SK-N-SH treated with all-trans-retinoic acid at 6 μM for 48 hours (cell line): ENCODE measurements at regions not wholly inside any gene's neighbourhood (a gene's known extent, or its start where the extent isn't known, plus 50 kb on each side); places are given as distances from the start of the nearest gene placed in this dataset.

Source experiments
- ATAC-seq: fragments of 200-7000 bp; cut with Tn5 transposase; 3 replicates; pipeline ENCODE4 v1.9.1; 2020; ENCODE audit warnings: mild to moderate bottlenecking, moderate library complexity
- ARNTL ChIP-seq: fragments of 450-650 bp; formaldehyde crosslinking; IDR thresholded peaks from 2 replicates; pipeline ENCODE4 v1.5.0; 2020; ENCODE audit warnings: low read depth, mild to moderate bottlenecking, moderate library complexity, borderline replicate concordance
- BACH2 ChIP-seq: fragments of 250-450 bp; sonication (Bioruptor Pico); IDR thresholded peaks from 2 replicates; pipeline ENCODE4 v1.9.0; 2021; ENCODE audit warnings: mild to moderate bottlenecking, borderline replicate concordance
- CSDC2 ChIP-seq: fragments of 250-450 bp; sonication (Bioruptor Pico); IDR thresholded peaks from 2 replicates; pipeline ENCODE4 v1.5.0; 2020; ENCODE audit warnings: mild to moderate bottlenecking, moderate library complexity
- ESRRG ChIP-seq: fragments of 250-450 bp; sonication (Bioruptor Pico); IDR thresholded peaks from 2 replicates; pipeline ENCODE4 v1.6.1; 2021; ENCODE audit warnings: mild to moderate bottlenecking
- GLIS3 ChIP-seq: fragments of 250-450 bp; sonication (Bioruptor Pico); IDR thresholded peaks from 2 replicates; pipeline ENCODE4 v1.5.0; 2020; ENCODE audit warnings: mild to moderate bottlenecking, moderate library complexity
- ISL1 ChIP-seq: fragments of 250-450 bp; sonication (Bioruptor Pico); IDR thresholded peaks from 2 replicates; pipeline ENCODE4 v2.1.2; 2022; ENCODE audit warnings: mild to moderate bottlenecking, moderate library complexity
- OSR1 ChIP-seq: fragments of 250-450 bp; sonication (Bioruptor Pico); IDR thresholded peaks from 2 replicates; pipeline ENCODE4 v1.8.0; 2022; ENCODE audit warnings: moderate library complexity, mild to moderate bottlenecking, inconsistent platforms
- PPARA ChIP-seq: fragments of 250-450 bp; sonication (Bioruptor Pico); IDR thresholded peaks from 2 replicates; pipeline ENCODE4 v1.5.0; 2020; ENCODE audit warnings: mild to moderate bottlenecking, borderline replicate concordance
- RARB ChIP-seq: fragments of 250-450 bp; sonication (Bioruptor Pico); IDR thresholded peaks from 2 replicates; pipeline ENCODE4 v1.8.0; 2021; ENCODE audit warnings: mild to moderate bottlenecking, moderate library complexity
- SNAI2 ChIP-seq: fragments of 250-450 bp; sonication (Bioruptor Pico); IDR thresholded peaks from 2 replicates; pipeline ENCODE4 v1.5.0; 2020; ENCODE audit warnings: mild to moderate bottlenecking, moderate library complexity
- TCF4 ChIP-seq: fragments of 250-450 bp; sonication (Bioruptor Pico); IDR thresholded peaks from 2 replicates; pipeline ENCODE4 v1.8.0; 2021; ENCODE audit warnings: mild to moderate bottlenecking, moderate library complexity, borderline replicate concordance
- ZC3H10 ChIP-seq: fragments of 250-450 bp; sonication (Bioruptor Pico); IDR thresholded peaks from 2 replicates; pipeline ENCODE4 v1.5.1; 2021; ENCODE audit warnings: mild to moderate bottlenecking, moderate library complexity
- ZFP3 ChIP-seq: fragments of 250-450 bp; sonication (Bioruptor Pico); IDR thresholded peaks from 2 replicates; pipeline ENCODE4 v1.5.0; 2020; ENCODE audit warnings: mild to moderate bottlenecking, moderate library complexity
- ZFP30 ChIP-seq: fragments of 450-650 bp; formaldehyde crosslinking; IDR thresholded peaks from 2 replicates; pipeline ENCODE4 v1.5.0; 2022; ENCODE audit warnings: mild to moderate bottlenecking, moderate library complexity
- ZNF565 ChIP-seq: fragments of 450-650 bp; formaldehyde crosslinking; conservative IDR thresholded peaks from 2 replicates; pipeline ENCODE4 v1.5.0; 2020; ENCODE audit warnings: low read depth, mild to moderate bottlenecking, moderate library complexity
- ZNF8 ChIP-seq: fragments of 450-650 bp; formaldehyde crosslinking; IDR thresholded peaks from 2 replicates; pipeline ENCODE4 v1.5.0; 2020; ENCODE audit warnings: mild to moderate bottlenecking, moderate library complexity
- TF ChIP-seq, protein P1 (sequence below): fragments of 250-450 bp; sonication (Bioruptor Pico); IDR thresholded peaks from 2 replicates; pipeline ENCODE4 v1.5.0; 2020; ENCODE audit warnings: mild to moderate bottlenecking, moderate library complexity
- TF ChIP-seq, protein P2 (sequence below): fragments of 250-450 bp; sonication (Bioruptor Pico); IDR thresholded peaks from 2 replicates; pipeline ENCODE4 v1.5.1; 2021; ENCODE audit warnings: mild to moderate bottlenecking, moderate library complexity
- TF ChIP-seq, protein P3 (sequence below): fragments of 250-450 bp; sonication (Bioruptor Pico); IDR thresholded peaks from 2 replicates; pipeline ENCODE4 v1.5.1; 2020; ENCODE audit warnings: low read depth, mild to moderate bottlenecking, moderate library complexity

DNA sequence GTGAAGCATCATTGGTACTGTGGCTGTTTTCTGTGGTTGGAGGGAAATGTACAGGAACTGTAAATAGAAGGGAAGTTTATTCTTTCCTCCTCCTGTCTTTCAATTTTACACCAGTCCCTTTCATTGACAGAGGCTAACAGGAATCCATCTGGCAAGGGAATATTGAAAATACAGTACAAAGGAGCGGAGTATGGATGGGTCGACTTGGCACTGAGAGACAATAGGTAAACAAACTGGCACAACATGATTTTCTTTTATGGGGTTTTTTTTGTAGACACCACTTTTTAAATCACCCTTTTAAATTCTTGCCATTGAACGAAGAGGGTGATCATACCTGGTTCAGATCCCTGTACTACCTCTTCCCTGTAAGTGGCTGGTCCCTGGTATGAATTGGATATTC lies 341.3 kb downstream of the RWDD3 start (continued):
- TF ChIP-seq, protein P1, sequence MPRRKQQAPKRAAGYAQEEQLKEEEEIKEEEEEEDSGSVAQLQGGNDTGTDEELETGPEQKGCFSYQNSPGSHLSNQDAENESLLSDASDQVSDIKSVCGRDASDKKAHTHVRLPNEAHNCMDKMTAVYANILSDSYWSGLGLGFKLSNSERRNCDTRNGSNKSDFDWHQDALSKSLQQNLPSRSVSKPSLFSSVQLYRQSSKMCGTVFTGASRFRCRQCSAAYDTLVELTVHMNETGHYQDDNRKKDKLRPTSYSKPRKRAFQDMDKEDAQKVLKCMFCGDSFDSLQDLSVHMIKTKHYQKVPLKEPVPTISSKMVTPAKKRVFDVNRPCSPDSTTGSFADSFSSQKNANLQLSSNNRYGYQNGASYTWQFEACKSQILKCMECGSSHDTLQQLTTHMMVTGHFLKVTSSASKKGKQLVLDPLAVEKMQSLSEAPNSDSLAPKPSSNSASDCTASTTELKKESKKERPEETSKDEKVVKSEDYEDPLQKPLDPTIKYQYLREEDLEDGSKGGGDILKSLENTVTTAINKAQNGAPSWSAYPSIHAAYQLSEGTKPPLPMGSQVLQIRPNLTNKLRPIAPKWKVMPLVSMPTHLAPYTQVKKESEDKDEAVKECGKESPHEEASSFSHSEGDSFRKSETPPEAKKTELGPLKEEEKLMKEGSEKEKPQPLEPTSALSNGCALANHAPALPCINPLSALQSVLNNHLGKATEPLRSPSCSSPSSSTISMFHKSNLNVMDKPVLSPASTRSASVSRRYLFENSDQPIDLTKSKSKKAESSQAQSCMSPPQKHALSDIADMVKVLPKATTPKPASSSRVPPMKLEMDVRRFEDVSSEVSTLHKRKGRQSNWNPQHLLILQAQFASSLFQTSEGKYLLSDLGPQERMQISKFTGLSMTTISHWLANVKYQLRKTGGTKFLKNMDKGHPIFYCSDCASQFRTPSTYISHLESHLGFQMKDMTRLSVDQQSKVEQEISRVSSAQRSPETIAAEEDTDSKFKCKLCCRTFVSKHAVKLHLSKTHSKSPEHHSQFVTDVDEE (CRISPR knock-in tag), result no peak
- TF ChIP-seq ZFP3 (CRISPR knock-in tag) (no peak), PPARA (CRISPR knock-in tag) (no peak), ZC3H10 (CRISPR knock-in tag) (no peak), RARB (no peak)

- no peak for ATAC-seq
Measured at GRCh38 chr1:95578462-95578861, 344.5 kb downstream of the RWDD3 start.

DNA sequence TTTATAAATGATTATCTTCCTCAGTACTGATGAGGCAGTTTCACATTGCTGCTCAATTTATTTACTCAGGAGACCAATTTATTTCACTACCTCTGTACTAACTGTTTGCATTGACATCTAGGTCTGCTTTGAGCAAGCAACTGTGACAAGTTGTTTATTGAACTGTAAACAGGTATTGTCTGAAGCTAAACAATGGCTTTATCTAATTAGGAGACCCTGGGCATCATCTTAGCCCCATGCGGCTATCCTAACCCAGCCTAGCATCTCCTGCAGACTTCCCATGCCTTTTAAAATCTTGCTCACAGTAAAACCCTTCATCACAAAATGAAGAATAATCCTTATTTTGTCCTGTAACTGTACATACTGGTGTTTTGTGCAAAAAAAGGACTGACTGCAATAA lies 348.2 kb downstream of the RWDD3 start:
- no peak for ATAC-seq
- TF ChIP-seq RARB (no peak), TCF4 (CRISPR knock-in tag) (no peak), GLIS3 (no peak), SNAI2 (CRISPR knock-in tag) (no peak), ARNTL (CRISPR knock-in tag) (no peak), PPARA (CRISPR knock-in tag) (no peak), BACH2 (CRISPR knock-in tag) (no peak), ZNF565 (no peak), CSDC2 (CRISPR knock-in tag) (no peak), ISL1 (CRISPR knock-in tag) (no peak), OSR1 (CRISPR knock-in tag) (no peak), ZFP30 (CRISPR knock-in tag) (no peak), ESRRG (no peak), ZNF8 (CRISPR knock-in tag) (no peak), ZC3H10 (CRISPR knock-in tag) (no peak)
- TF ChIP-seq, protein P2, sequence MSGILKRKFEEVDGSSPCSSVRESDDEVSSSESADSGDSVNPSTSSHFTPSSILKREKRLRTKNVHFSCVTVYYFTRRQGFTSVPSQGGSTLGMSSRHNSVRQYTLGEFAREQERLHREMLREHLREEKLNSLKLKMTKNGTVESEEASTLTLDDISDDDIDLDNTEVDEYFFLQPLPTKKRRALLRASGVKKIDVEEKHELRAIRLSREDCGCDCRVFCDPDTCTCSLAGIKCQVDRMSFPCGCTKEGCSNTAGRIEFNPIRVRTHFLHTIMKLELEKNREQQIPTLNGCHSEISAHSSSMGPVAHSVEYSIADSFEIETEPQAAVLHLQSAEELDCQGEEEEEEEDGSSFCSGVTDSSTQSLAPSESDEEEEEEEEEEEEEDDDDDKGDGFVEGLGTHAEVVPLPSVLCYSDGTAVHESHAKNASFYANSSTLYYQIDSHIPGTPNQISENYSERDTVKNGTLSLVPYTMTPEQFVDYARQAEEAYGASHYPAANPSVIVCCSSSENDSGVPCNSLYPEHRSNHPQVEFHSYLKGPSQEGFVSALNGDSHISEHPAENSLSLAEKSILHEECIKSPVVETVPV (CRISPR knock-in tag), result no peak
- TF ChIP-seq, protein P3, sequence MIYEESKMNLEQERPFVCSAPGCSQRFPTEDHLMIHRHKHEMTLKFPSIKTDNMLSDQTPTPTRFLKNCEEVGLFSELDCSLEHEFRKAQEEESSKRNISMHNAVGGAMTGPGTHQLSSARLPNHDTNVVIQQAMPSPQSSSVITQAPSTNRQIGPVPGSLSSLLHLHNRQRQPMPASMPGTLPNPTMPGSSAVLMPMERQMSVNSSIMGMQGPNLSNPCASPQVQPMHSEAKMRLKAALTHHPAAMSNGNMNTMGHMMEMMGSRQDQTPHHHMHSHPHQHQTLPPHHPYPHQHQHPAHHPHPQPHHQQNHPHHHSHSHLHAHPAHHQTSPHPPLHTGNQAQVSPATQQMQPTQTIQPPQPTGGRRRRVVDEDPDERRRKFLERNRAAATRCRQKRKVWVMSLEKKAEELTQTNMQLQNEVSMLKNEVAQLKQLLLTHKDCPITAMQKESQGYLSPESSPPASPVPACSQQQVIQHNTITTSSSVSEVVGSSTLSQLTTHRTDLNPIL, result no peak
- TF ChIP-seq, protein P1 (CRISPR knock-in tag), result no peak

More at GRCh38 chr1:95578462-95578861, 344.5 kb downstream of the RWDD3 start:
- TF ChIP-seq, protein P1 (CRISPR knock-in tag), result no peak
- TF ChIP-seq TCF4 (CRISPR knock-in tag), result peak; percentile 42; the same call in 1 of the 2 replicates
- TF ChIP-seq, all 23 proteins: peak for 1
